Smooth muscle cell (in vitro differentiated cells): ENCODE measurements at regions not wholly inside any gene's neighbourhood (a gene's known extent, or its start where the extent isn't known, plus 50 kb on each side); places are given as distances from the start of the nearest gene placed in this dataset.
"Not testable (repeated sequence)": the region's sequence is repeated elsewhere in the genome, so short reads cannot be mapped to it uniquely, and the experiment has no call there.

ENCODE experiments used
- DNase-seq: peaks from one replicate; lab custom pipeline; 2025; ENCODE audit not compliant: unreplicated experiment; lab: John Stamatoyannopoulos, UW
- H2AFZ ChIP-seq: fragments of 200-600 bp; sonication (generic); 2 replicates; pipeline ENCODE4 v1.6.0; 2016; ENCODE audit warnings: antibody characterized with exemption, low read depth, mild to moderate bottlenecking
- H3F3A ChIP-seq: fragments of 200-600 bp; sonication (generic); 2 replicates; pipeline ENCODE4 v1.6.0; 2017; ENCODE audit warnings: antibody characterized with exemption, low read depth
- H3K27ac ChIP-seq: fragments of 200-600 bp; sonication (generic); 2 replicates; pipeline ENCODE4 v1.5.1; 2016; ENCODE audit warnings: low read depth, mild to moderate bottlenecking
- H3K27me3 ChIP-seq: fragments of 200-600 bp; sonication (generic); 2 replicates; pipeline ENCODE4 v1.6.1; 2016; ENCODE audit warnings: low read depth, mild to moderate bottlenecking
- H3K36me3 ChIP-seq: fragments of 200-600 bp; sonication (generic); 2 replicates; pipeline ENCODE4 v1.5.1; 2016; ENCODE audit warnings: low read depth
- H3K4me1 ChIP-seq: fragments of 200-600 bp; sonication (generic); 2 replicates; pipeline ENCODE4 v1.5.1; 2016; ENCODE audit warnings: low read depth
- H3K4me2 ChIP-seq: fragments of 200-600 bp; sonication (generic); 2 replicates; pipeline ENCODE4 v1.6.0; 2016; ENCODE audit warnings: mild to moderate bottlenecking
- H3K4me3 ChIP-seq: fragments of 200-600 bp; sonication (generic); 2 replicates; pipeline ENCODE4 v1.5.1; 2016; ENCODE audit warnings: mild to moderate bottlenecking
- H3K79me2 ChIP-seq: fragments of 200-600 bp; sonication (generic); 2 replicates; pipeline ENCODE4 v1.6.0; 2016; ENCODE audit warnings: low read depth, mild to moderate bottlenecking
- H3K9ac ChIP-seq: fragments of 200-600 bp; sonication (generic); 2 replicates; pipeline ENCODE4 v1.6.0; 2016; ENCODE audit warnings: low read depth
- H3K9me3 ChIP-seq: fragments of 200-600 bp; sonication (generic); replicated peaks from 2 replicates; pipeline ENCODE4 v1.5.1; 2016; ENCODE audit warnings: low read depth
- H4K20me1 ChIP-seq: fragments of 200-600 bp; sonication (generic); 2 replicates; pipeline ENCODE4 v1.6.0; 2016; ENCODE audit warnings: low read depth
- WGBS: methylation state at CpG from one replicate; pipeline ENCODE4 v1.1.7; 2016; ENCODE audit warnings: low lambda C conversion rate; 5-methylcytosine and 5-hydroxymethylcytosine counted together

GRCh38 chr10:47711428-47711827 lies 52.0 kb downstream of the SYT15B start:
- H3K4me2 ChIP-seq, H3K36me3 ChIP-seq, H3K9me3 ChIP-seq, H3K79me2 ChIP-seq, H2AFZ ChIP-seq, H3K27me3 ChIP-seq, H4K20me1 ChIP-seq, H3K9ac ChIP-seq, H3K27ac ChIP-seq, H3K4me3 ChIP-seq, H3F3A ChIP-seq, H3K4me1 ChIP-seq, DNase-seq: not testable (repeated sequence)

- H3K79me2 ChIP-seq, H3K9me3 ChIP-seq, H3K4me1 ChIP-seq, H2AFZ ChIP-seq, H3K27ac ChIP-seq, H3K9ac ChIP-seq, H3K4me2 ChIP-seq, H4K20me1 ChIP-seq, H3K27me3 ChIP-seq, DNase-seq, H3K4me3 ChIP-seq, H3K36me3 ChIP-seq, H3F3A ChIP-seq: not testable (repeated sequence)
- WGBS, result no CpG with 5 or more reads among the region's 4 CpGs
Measured at GRCh38 chr10:47710443-47710842, 52.9 kb downstream of the SYT15B start.

- H3K9me3 ChIP-seq, H4K20me1 ChIP-seq, H3K4me1 ChIP-seq, H3F3A ChIP-seq, DNase-seq, H3K36me3 ChIP-seq, H3K27me3 ChIP-seq, H3K79me2 ChIP-seq: not testable (repeated sequence)
- peak overlapping the region; percentile 89 for H2AFZ ChIP-seq
- peak overlapping the region; percentile 59 for H3K27ac ChIP-seq
- WGBS, result under 1% methylated on average over 13 of the region's 66 CpGs
- H3K9ac ChIP-seq, result peak overlapping the region; percentile 62
- peak overlapping the region; percentile 61 for H3K4me3 ChIP-seq
- peak overlapping the region; percentile 74 for H3K4me2 ChIP-seq
Measured at GRCh38 chr10:47705698-47706414, 57.5 kb downstream of the SYT15B start.

GRCh38 chr10:47701285-47701684 lies 62.1 kb downstream of the SYT15B start:
- H3K4me1 ChIP-seq, H3K36me3 ChIP-seq, H2AFZ ChIP-seq, H3K27me3 ChIP-seq, H3K4me2 ChIP-seq, H4K20me1 ChIP-seq, H3K9me3 ChIP-seq, H3K79me2 ChIP-seq, DNase-seq, H3F3A ChIP-seq, H3K9ac ChIP-seq, H3K4me3 ChIP-seq, H3K27ac ChIP-seq: not testable (repeated sequence)
- WGBS, result 71% methylated on average over 1 of the region's 1 CpG

- not testable (repeated sequence) for H3K4me2 ChIP-seq, H3K36me3 ChIP-seq, H3K9ac ChIP-seq, DNase-seq, H3K4me3 ChIP-seq, H3F3A ChIP-seq, H3K27me3 ChIP-seq, H3K9me3 ChIP-seq, H3K27ac ChIP-seq, H3K79me2 ChIP-seq, H4K20me1 ChIP-seq, H2AFZ ChIP-seq, H3K4me1 ChIP-seq
Measured at GRCh38 chr10:47699854-47700253, 63.5 kb downstream of the SYT15B start.

GRCh38 chr10:47696170-47696569 lies 67.2 kb downstream of the SYT15B start:
- H3K4me3 ChIP-seq, DNase-seq, H3K27ac ChIP-seq, H4K20me1 ChIP-seq, H3K27me3 ChIP-seq, H3K79me2 ChIP-seq, H3K4me2 ChIP-seq, H3F3A ChIP-seq, H3K9ac ChIP-seq, H3K9me3 ChIP-seq, H3K36me3 ChIP-seq, H3K4me1 ChIP-seq, H2AFZ ChIP-seq: not testable (repeated sequence)
- 13% methylated on average over 1 of the region's 1 CpG for WGBS

GRCh38 chr10:47695149-47695548 lies 68.2 kb downstream of the SYT15B start:
- H3K79me2 ChIP-seq, H3K27me3 ChIP-seq, H3F3A ChIP-seq, H3K36me3 ChIP-seq, H2AFZ ChIP-seq, H3K9ac ChIP-seq, H3K4me1 ChIP-seq, DNase-seq, H3K9me3 ChIP-seq, H3K27ac ChIP-seq, H3K4me2 ChIP-seq, H3K4me3 ChIP-seq, H4K20me1 ChIP-seq: not testable (repeated sequence)
- 70% methylated on average over 2 of the region's 3 CpGs for WGBS

GRCh38 chr10:47690304-47690703 lies 73.1 kb downstream of the SYT15B start:
- whole genome bisulfite sequencing, result 88% methylated on average over 2 of the region's 6 CpGs
- not testable (repeated sequence) for DNase-seq, H3F3A ChIP-seq

More at GRCh38 chr10:47690304-47690703, 73.1 kb downstream of the SYT15B start:
- H3K4me2 ChIP-seq, H3K9me3 ChIP-seq, H2AFZ ChIP-seq, H3K4me1 ChIP-seq, H4K20me1 ChIP-seq, H3K4me3 ChIP-seq, H3K36me3 ChIP-seq, H3K9ac ChIP-seq, H3K27ac ChIP-seq, H3K27me3 ChIP-seq, H3K79me2 ChIP-seq: not testable (repeated sequence)
